ENCODE measurements at regions not wholly inside any gene's neighbourhood (a gene's known extent, or its start where the extent isn't known, plus 50 kb on each side); places are given as distances from the start of the nearest gene placed in this dataset.

- Histone ChIP-seq H3K4me1 (ENCODE audit: control insufficient read depth in 2 of 2, insufficient read depth in 2 of 2, low read length in 2 of 2) (no peaks in the 10 kb centered on the region), H3K9me3 (ENCODE audit: control insufficient read depth in 2 of 2, insufficient read depth in 1 of 2, low read length in 1 of 2) (peaks cover 0 to 8% of the 10 kb centered on the region in 2 donors), H3K36me3 (ENCODE audit: control insufficient read depth in 2 of 2, insufficient read depth in 2 of 2, low read length in 1 of 2) (no peaks in the 10 kb centered on the region), H3K27ac (ENCODE audit: low read depth in 1 of 2, low read length in 1 of 2) (no peak overlapping the region), H3K4me3 (ENCODE audit: low read length in 2 of 2) (no peak overlapping the region), H3K27me3 (ENCODE audit: control insufficient read depth in 2 of 2, insufficient read depth in 1 of 2, low read length in 1 of 2) (no peaks in the 10 kb centered on the region)
- DNase-seq (ENCODE audit: low read depth in 6 of 9, low spot score in 9 of 9): no peak
- 96% methylated on average over 1 of the region's 1 CpG for WGBS
Observed at GRCh38 chr2:59702026-59702425, 851.4 kb downstream of the BCL11A start.

- peaks cover 0 to 8% of the 10 kb centered on the region in 2 donors for H3K9me3 ChIP-seq (ENCODE audit: control insufficient read depth in 2 of 2, insufficient read depth in 1 of 2, low read length in 1 of 2)
- H3K36me3 ChIP-seq (ENCODE audit: control insufficient read depth in 2 of 2, insufficient read depth in 2 of 2, low read length in 1 of 2): no peaks in the 10 kb centered on the region
- H3K4me3 ChIP-seq (ENCODE audit: low read length in 2 of 2): no peak overlapping the region
- no peaks in the 10 kb centered on the region for H3K4me1 ChIP-seq (ENCODE audit: control insufficient read depth in 2 of 2, insufficient read depth in 2 of 2, low read length in 2 of 2)
- no peak overlapping the region for H3K27ac ChIP-seq (ENCODE audit: low read depth in 1 of 2, low read length in 1 of 2)
- DNase-seq (ENCODE audit: low read depth in 6 of 9, low spot score in 9 of 9): no peak
- 98% methylated on average over 3 of the region's 3 CpGs for WGBS
- no peaks in the 10 kb centered on the region for H3K27me3 ChIP-seq (ENCODE audit: control insufficient read depth in 2 of 2, insufficient read depth in 1 of 2, low read length in 1 of 2)
Observed at GRCh38 chr2:59701271-59701994, 852.0 kb downstream of the BCL11A start.

- H3K4me1 ChIP-seq (ENCODE audit: control insufficient read depth in 2 of 2, insufficient read depth in 2 of 2, low read length in 2 of 2): no peaks in the 10 kb centered on the region
- 97% methylated on average over 1 of the region's 1 CpG for whole genome bisulfite sequencing
- no peak for DNase-seq (ENCODE audit: low read depth in 6 of 9, low spot score in 9 of 9)
Observed at GRCh38 chr2:59694176-59694575, 859.3 kb downstream of the BCL11A start.

GRCh38 chr2:59693231-59693959 is 860.1 kb downstream of the BCL11A start:
- WGBS: 80% methylated on average over 2 of the region's 2 CpGs
- Histone ChIP-seq H3K27me3 (ENCODE audit: control insufficient read depth in 2 of 2, insufficient read depth in 1 of 2, low read length in 1 of 2) (no peaks in the 10 kb centered on the region), H3K4me1 (ENCODE audit: control insufficient read depth in 2 of 2, insufficient read depth in 2 of 2, low read length in 2 of 2) (no peaks in the 10 kb centered on the region), H3K27ac (ENCODE audit: low read depth in 1 of 2, low read length in 1 of 2) (no peak overlapping the region), H3K36me3 (ENCODE audit: control insufficient read depth in 2 of 2, insufficient read depth in 2 of 2, low read length in 1 of 2) (no peaks in the 10 kb centered on the region), H3K4me3 (ENCODE audit: low read length in 2 of 2) (no peak overlapping the region), H3K9me3 (ENCODE audit: control insufficient read depth in 2 of 2, insufficient read depth in 1 of 2, low read length in 1 of 2) (no peaks in the 10 kb centered on the region)
- no peak for DNase-seq (ENCODE audit: low read depth in 6 of 9, low spot score in 9 of 9)

More at GRCh38 chr2:59694176-59694575, 859.3 kb downstream of the BCL11A start:
- Histone ChIP-seq H3K36me3 (ENCODE audit: control insufficient read depth in 2 of 2, insufficient read depth in 2 of 2, low read length in 1 of 2) (no peaks in the 10 kb centered on the region), H3K4me3 (ENCODE audit: low read length in 2 of 2) (no peak overlapping the region), H3K27ac (ENCODE audit: low read depth in 1 of 2, low read length in 1 of 2) (no peak overlapping the region), H3K9me3 (ENCODE audit: control insufficient read depth in 2 of 2, insufficient read depth in 1 of 2, low read length in 1 of 2) (no peaks in the 10 kb centered on the region), H3K27me3 (ENCODE audit: control insufficient read depth in 2 of 2, insufficient read depth in 1 of 2, low read length in 1 of 2) (no peaks in the 10 kb centered on the region)

GRCh38 chr2:59691518-59692190 is 861.8 kb downstream of the BCL11A start:
- Histone ChIP-seq H3K27me3 (ENCODE audit: control insufficient read depth in 2 of 2, insufficient read depth in 1 of 2, low read length in 1 of 2) (no peaks in the 10 kb centered on the region), H3K4me3 (ENCODE audit: low read length in 2 of 2) (no peak overlapping the region), H3K4me1 (ENCODE audit: control insufficient read depth in 2 of 2, insufficient read depth in 2 of 2, low read length in 2 of 2) (no peaks in the 10 kb centered on the region), H3K27ac (ENCODE audit: low read depth in 1 of 2, low read length in 1 of 2) (no peak overlapping the region), H3K36me3 (ENCODE audit: control insufficient read depth in 2 of 2, insufficient read depth in 2 of 2, low read length in 1 of 2) (no peaks in the 10 kb centered on the region), H3K9me3 (ENCODE audit: control insufficient read depth in 2 of 2, insufficient read depth in 1 of 2, low read length in 1 of 2) (no peaks in the 10 kb centered on the region)
- WGBS: 88% methylated on average over 3 of the region's 3 CpGs
- no peak for DNase-seq (ENCODE audit: low read depth in 6 of 9, low spot score in 9 of 9)

GRCh38 chr2:59690849-59691248 is 862.6 kb downstream of the BCL11A start:
- no peaks in the 10 kb centered on the region for H3K36me3 ChIP-seq (ENCODE audit: control insufficient read depth in 2 of 2, insufficient read depth in 2 of 2, low read length in 1 of 2)
- H3K4me1 ChIP-seq (ENCODE audit: control insufficient read depth in 2 of 2, insufficient read depth in 2 of 2, low read length in 2 of 2): no peaks in the 10 kb centered on the region
- no peaks in the 10 kb centered on the region for H3K27me3 ChIP-seq (ENCODE audit: control insufficient read depth in 2 of 2, insufficient read depth in 1 of 2, low read length in 1 of 2)
- DNase-seq (ENCODE audit: low read depth in 6 of 9, low spot score in 9 of 9): no peak
- no peak overlapping the region for H3K4me3 ChIP-seq (ENCODE audit: low read length in 2 of 2)
- 97% methylated on average over 4 of the region's 4 CpGs for WGBS
- H3K27ac ChIP-seq (ENCODE audit: low read depth in 1 of 2, low read length in 1 of 2): no peak overlapping the region
- no peaks in the 10 kb centered on the region for H3K9me3 ChIP-seq (ENCODE audit: control insufficient read depth in 2 of 2, insufficient read depth in 1 of 2, low read length in 1 of 2)

- Histone ChIP-seq H3K36me3 (ENCODE audit: control insufficient read depth in 2 of 2, insufficient read depth in 2 of 2, low read length in 1 of 2) (no peaks in the 10 kb centered on the region), H3K4me1 (ENCODE audit: control insufficient read depth in 2 of 2, insufficient read depth in 2 of 2, low read length in 2 of 2) (no peaks in the 10 kb centered on the region), H3K4me3 (ENCODE audit: low read length in 2 of 2) (no peak overlapping the region), H3K27me3 (ENCODE audit: control insufficient read depth in 2 of 2, insufficient read depth in 1 of 2, low read length in 1 of 2) (no peaks in the 10 kb centered on the region), H3K9me3 (ENCODE audit: control insufficient read depth in 2 of 2, insufficient read depth in 1 of 2, low read length in 1 of 2) (peaks cover 0 to 3% of the 10 kb centered on the region in 2 donors), H3K27ac (ENCODE audit: low read depth in 1 of 2, low read length in 1 of 2) (no peak overlapping the region)
- 97% methylated on average over 1 of the region's 1 CpG for WGBS
- DNase-seq (ENCODE audit: low read depth in 6 of 9, low spot score in 9 of 9): no peak
Observed at GRCh38 chr2:59684771-59685166, 868.7 kb downstream of the BCL11A start.

- Histone ChIP-seq H3K9me3 (ENCODE audit: control insufficient read depth in 2 of 2, insufficient read depth in 1 of 2, low read length in 1 of 2) (peaks cover 0 to 3% of the 10 kb centered on the region in 2 donors), H3K36me3 (ENCODE audit: control insufficient read depth in 2 of 2, insufficient read depth in 2 of 2, low read length in 1 of 2) (no peaks in the 10 kb centered on the region), H3K4me1 (ENCODE audit: control insufficient read depth in 2 of 2, insufficient read depth in 2 of 2, low read length in 2 of 2) (no peaks in the 10 kb centered on the region), H3K4me3 (ENCODE audit: low read length in 2 of 2) (no peak overlapping the region), H3K27ac (ENCODE audit: low read depth in 1 of 2, low read length in 1 of 2) (no peak overlapping the region), H3K27me3 (ENCODE audit: control insufficient read depth in 2 of 2, insufficient read depth in 1 of 2, low read length in 1 of 2) (no peaks in the 10 kb centered on the region)
- peak in 4 of 9 donors; percentile 3 to 39 (median 14) for DNase-seq (ENCODE audit: low read depth in 6 of 9, low spot score in 9 of 9)
- 73% methylated on average over 4 of the region's 4 CpGs for WGBS
Observed at GRCh38 chr2:59684116-59684770, 869.2 kb downstream of the BCL11A start.
